ENCODE measurements at regions not wholly inside any gene's neighbourhood (a gene's known extent, or its start where the extent isn't known, plus 50 kb on each side); places are given as distances from the start of the nearest gene placed in this dataset.

DNA sequence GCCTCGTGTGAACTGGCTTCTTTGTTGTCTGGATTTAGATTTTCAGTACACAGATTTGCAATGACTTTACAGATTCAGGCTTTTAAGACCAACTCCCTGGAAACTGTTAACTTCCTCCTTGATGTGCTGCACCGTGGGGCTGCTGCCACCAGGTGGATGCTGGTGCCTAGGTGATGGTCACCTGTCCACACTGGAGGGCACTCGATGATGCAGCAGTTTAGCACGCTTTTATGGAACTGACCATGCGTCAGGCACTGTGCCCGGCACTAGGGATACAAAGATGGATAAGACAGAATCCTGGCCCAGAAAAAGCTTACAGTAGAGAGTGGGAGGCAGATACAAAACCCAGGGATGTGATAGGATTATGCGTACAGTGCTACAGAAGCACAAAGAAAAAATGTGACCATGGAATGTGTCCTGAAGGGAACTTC, 180.7 kb downstream of the CEP135 start:
- TF ChIP-seq POLR2A (IDR thresholded peaks at IDR 0.05), result no peak
- TF ChIP-seq, protein P1, sequence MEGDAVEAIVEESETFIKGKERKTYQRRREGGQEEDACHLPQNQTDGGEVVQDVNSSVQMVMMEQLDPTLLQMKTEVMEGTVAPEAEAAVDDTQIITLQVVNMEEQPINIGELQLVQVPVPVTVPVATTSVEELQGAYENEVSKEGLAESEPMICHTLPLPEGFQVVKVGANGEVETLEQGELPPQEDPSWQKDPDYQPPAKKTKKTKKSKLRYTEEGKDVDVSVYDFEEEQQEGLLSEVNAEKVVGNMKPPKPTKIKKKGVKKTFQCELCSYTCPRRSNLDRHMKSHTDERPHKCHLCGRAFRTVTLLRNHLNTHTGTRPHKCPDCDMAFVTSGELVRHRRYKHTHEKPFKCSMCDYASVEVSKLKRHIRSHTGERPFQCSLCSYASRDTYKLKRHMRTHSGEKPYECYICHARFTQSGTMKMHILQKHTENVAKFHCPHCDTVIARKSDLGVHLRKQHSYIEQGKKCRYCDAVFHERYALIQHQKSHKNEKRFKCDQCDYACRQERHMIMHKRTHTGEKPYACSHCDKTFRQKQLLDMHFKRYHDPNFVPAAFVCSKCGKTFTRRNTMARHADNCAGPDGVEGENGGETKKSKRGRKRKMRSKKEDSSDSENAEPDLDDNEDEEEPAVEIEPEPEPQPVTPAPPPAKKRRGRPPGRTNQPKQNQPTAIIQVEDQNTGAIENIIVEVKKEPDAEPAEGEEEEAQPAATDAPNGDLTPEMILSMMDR (IDR thresholded peaks at IDR 0.05), result no peak
- H3K4me1 ChIP-seq, result no peaks in the 10 kb centered on the region
- no peaks in the 10 kb centered on the region for H3K9me3 ChIP-seq
- H3K27me3 ChIP-seq, result no peaks in the 10 kb centered on the region
- DNase-seq, result no peak
- H3K4me3 ChIP-seq, result no peak overlapping the region
- H3K27ac ChIP-seq, result no peak overlapping the region
- intact Hi-C loops (cut with DNase I; ENCODE audit: low total_unique reads), result no loop called here
- no peaks in the 10 kb centered on the region for H3K36me3 ChIP-seq

DNA sequence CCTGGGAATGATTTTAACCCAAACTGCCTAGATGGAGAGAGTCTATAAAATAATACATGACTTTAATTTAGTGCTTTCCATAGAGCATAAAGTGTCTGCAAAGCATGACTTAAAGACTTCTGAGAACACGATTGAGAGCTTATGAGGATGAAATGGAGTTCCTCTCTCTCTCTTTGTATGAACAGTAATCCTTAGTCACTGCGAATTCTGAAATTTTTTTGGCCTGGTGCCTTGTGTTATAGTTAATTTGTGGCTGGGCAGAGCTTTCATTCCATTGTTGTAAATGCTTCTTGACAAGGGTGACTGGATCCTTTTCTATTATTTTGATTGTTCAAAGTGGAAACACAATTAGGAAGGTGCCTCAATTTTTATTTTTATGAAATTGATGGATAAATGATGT, 179.5 kb downstream of the CEP135 start:
- H3K36me3 ChIP-seq, result no peaks in the 10 kb centered on the region
- no peaks in the 10 kb centered on the region for H3K27me3 ChIP-seq
- no peaks in the 10 kb centered on the region for H3K4me1 ChIP-seq
- no peak for DNase-seq
- H3K27ac ChIP-seq, result no peak overlapping the region
- H3K9me3 ChIP-seq, result no peaks in the 10 kb centered on the region
- no peak overlapping the region for H3K4me3 ChIP-seq
- intact Hi-C loops (cut with DNase I; ENCODE audit: low total_unique reads), result no loop called here
- TF ChIP-seq, protein P1 (IDR thresholded peaks at IDR 0.05), result no peak
- TF ChIP-seq POLR2A (IDR thresholded peaks at IDR 0.05), result no peak

DNA sequence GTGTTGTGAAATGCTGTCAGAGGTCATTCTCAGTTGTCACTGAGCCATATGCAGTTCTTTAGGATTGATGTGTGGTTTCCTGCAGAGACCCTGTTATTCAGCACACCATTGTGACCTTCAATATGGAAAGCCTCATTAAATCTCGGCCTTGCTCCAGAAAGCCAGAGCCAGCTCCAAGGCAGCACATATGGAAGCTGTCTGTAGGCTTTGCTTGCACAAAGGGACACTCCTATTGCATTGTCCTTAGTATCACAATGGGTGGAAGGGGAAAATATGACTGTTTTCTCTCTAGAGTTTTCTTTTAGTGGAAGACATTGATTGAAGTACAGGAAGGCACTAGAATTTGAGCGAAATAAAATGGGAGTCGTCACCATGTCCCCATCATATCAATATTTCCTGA, 179.0 kb downstream of the CEP135 start:
- no peak overlapping the region for H3K27ac ChIP-seq
- H3K36me3 ChIP-seq, result no peaks in the 10 kb centered on the region
- TF ChIP-seq, protein P1 (IDR thresholded peaks at IDR 0.05), result no peak
- no peak for TF ChIP-seq POLR2A (IDR thresholded peaks at IDR 0.05)
- intact Hi-C loops (cut with DNase I; ENCODE audit: low total_unique reads), result no loop called here
- H3K4me3 ChIP-seq, result no peak overlapping the region
- no peaks in the 10 kb centered on the region for H3K4me1 ChIP-seq
- H3K27me3 ChIP-seq, result no peaks in the 10 kb centered on the region
- DNase-seq, result no peak
- H3K9me3 ChIP-seq, result no peaks in the 10 kb centered on the region

DNA sequence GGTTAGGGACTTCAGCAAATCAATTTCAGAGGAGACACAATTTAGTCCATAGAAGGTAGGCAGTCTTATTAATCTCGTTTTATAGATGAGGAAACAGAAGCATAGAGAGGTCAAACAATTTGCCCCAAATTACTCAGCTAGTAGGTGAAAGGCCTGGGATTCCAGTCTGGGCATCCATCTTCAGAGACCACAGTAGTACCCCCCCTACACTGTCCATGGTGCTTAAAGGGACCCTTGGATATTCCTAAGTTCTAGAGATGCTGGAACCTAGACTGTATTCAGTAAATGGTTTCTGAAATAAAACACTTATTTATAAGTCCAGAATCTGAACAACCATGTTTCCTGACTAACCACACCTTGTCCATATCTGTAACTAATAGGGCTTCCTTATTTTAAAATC, 174.8 kb downstream of the CEP135 start:
- no peaks in the 10 kb centered on the region for H3K9me3 ChIP-seq
- H3K27ac ChIP-seq, result no peak overlapping the region
- H3K4me1 ChIP-seq, result no peaks in the 10 kb centered on the region
- H3K4me3 ChIP-seq, result no peak overlapping the region
- no peaks in the 10 kb centered on the region for H3K27me3 ChIP-seq
- intact Hi-C loops (cut with DNase I; ENCODE audit: low total_unique reads), result no loop called here
- TF ChIP-seq POLR2A (IDR thresholded peaks at IDR 0.05), result no peak
- TF ChIP-seq, protein P1 (IDR thresholded peaks at IDR 0.05), result no peak
- DNase-seq, result no peak
- no peaks in the 10 kb centered on the region for H3K36me3 ChIP-seq

DNA sequence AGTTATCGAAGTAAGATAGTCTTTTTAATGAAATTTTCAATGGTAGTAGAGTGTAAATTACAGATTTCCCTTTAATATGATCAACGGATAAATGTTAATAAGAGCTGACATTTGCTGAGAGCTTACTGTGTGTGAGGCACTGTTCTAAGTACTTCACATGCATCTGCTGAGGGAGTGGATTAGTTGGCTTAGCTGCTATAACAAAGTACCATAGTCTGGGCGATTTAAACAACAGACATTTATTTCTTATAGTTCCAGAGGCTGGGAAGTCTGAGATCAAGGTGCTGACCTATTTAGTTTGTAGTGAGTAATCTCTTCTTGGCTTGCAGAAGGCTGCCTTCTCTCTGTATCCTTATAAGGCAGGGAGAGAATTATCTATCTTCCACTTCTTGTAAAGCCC, 174.3 kb downstream of the CEP135 start:
- Histone ChIP-seq H3K9me3 (no peaks in the 10 kb centered on the region), H3K36me3 (no peaks in the 10 kb centered on the region), H3K4me3 (no peak overlapping the region), H3K27me3 (no peaks in the 10 kb centered on the region), H3K27ac (no peak overlapping the region), H3K4me1 (no peaks in the 10 kb centered on the region)
- DNase-seq, result no peak
- intact Hi-C loops (cut with DNase I; ENCODE audit: low total_unique reads), result no loop called here
- TF ChIP-seq, protein P1 (IDR thresholded peaks at IDR 0.05), result no peak
- no peak for TF ChIP-seq POLR2A (IDR thresholded peaks at IDR 0.05)

Measured in uterus (tissue), 3 donors.